HL-60 (cell line): ENCODE measurements at regions not wholly inside any gene's neighbourhood (a gene's known extent, or its start where the extent isn't known, plus 50 kb on each side); places are given as distances from the start of the nearest gene placed in this dataset.

Experiments
- DNase-seq, 2 experiments: peaks; one replicate each; pipeline ENCODE4 v3.0.0-alpha.2; 2010 to 2020; ENCODE audit warnings: low read depth in 1 of 2, low spot score in 1 of 2
- H3K27ac ChIP-seq: fragments of 250-450 bp; sonication (Bioruptor Pico); replicated peaks from 2 replicates; pipeline ENCODE4 v1.5.1; 2020; ENCODE audit warnings: mild to moderate bottlenecking, moderate library complexity
- H3K27me3 ChIP-seq: fragments of 250-450 bp; sonication (Bioruptor Pico); 2 replicates; pipeline ENCODE4 v1.5.1; 2021; ENCODE audit warnings: mild to moderate bottlenecking, moderate library complexity; ENCODE audit not compliant: insufficient read depth, poor library complexity, severe bottlenecking
- H3K4me3 ChIP-seq: replicated peaks from 2 replicates; pipeline ENCODE4 v1.5.1; 2011; ENCODE audit warnings: mild to moderate bottlenecking, control low read depth, low read length; ENCODE audit not compliant: insufficient read depth
- GABPA ChIP-seq: IDR thresholded peaks from 2 replicates; pipeline ENCODE4 v1.6.1; 2012; ENCODE audit warnings: low read depth
- POLR2AphosphoS5 ChIP-seq: IDR thresholded peaks from 2 replicates; pipeline ENCODE4 v1.6.1; 2012; ENCODE audit warnings: low read depth
- REST ChIP-seq: IDR thresholded peaks from 2 replicates; pipeline ENCODE4 v1.6.1; 2012; ENCODE audit warnings: low read depth; ENCODE audit not compliant: insufficient replicate concordance
- SPI1 ChIP-seq: IDR thresholded peaks from 2 replicates; pipeline ENCODE4 v1.6.1; 2012; ENCODE audit warnings: low read depth, mild to moderate bottlenecking, borderline replicate concordance
- TF ChIP-seq, protein P1 (sequence below): IDR thresholded peaks from one replicate; pipeline ENCODE4 v1.5.1; 2011; ENCODE audit warnings: low read length, control low read depth, inconsistent platforms; ENCODE audit not compliant: insufficient read depth

DNA sequence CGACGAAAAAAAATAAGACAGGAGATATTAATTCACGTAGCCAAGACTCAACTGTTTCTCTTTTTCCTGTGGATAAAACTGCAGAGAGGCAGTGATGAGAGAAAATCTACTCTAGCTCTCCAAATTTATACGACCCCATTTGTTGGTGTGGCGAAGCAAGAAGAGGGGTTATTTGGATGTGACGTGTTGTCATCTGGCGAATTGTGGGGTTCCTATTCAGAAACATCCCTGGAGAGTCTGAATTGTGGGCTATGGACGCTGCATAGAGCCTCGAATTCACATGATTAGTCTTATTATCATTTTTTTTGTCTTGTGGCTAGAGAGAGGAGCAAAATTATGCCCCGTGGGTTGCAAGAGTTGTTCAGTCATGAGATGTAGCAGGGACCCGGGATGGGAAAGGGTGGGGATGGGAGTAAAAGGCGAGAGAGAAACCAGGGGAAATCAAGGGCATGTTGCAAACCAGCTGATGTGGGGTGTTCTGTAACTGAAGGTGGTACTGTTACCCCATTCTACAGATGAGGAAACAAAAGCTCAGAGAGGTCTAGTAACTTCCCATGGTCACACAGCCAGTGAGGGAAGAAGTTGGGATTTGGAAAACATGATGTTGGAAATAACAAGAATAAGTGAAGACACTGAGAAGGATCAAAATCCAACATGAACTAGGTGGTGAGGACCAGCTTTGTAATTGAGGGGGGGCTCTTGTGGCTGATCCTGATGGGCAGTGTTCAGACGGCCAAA lies 69.2 kb upstream of the SFMBT2 start:
- no peak for DNase-seq
- Histone ChIP-seq H3K4me3 (no peak overlapping the region), H3K27me3 (no peaks in the 10 kb centered on the region), H3K27ac (no peak overlapping the region)
- no peak for TF ChIP-seq GABPA
- no peak for TF ChIP-seq SPI1
- no peak for TF ChIP-seq POLR2AphosphoS5
- TF ChIP-seq REST, result no peak
- TF ChIP-seq, protein P1, sequence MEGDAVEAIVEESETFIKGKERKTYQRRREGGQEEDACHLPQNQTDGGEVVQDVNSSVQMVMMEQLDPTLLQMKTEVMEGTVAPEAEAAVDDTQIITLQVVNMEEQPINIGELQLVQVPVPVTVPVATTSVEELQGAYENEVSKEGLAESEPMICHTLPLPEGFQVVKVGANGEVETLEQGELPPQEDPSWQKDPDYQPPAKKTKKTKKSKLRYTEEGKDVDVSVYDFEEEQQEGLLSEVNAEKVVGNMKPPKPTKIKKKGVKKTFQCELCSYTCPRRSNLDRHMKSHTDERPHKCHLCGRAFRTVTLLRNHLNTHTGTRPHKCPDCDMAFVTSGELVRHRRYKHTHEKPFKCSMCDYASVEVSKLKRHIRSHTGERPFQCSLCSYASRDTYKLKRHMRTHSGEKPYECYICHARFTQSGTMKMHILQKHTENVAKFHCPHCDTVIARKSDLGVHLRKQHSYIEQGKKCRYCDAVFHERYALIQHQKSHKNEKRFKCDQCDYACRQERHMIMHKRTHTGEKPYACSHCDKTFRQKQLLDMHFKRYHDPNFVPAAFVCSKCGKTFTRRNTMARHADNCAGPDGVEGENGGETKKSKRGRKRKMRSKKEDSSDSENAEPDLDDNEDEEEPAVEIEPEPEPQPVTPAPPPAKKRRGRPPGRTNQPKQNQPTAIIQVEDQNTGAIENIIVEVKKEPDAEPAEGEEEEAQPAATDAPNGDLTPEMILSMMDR, result no peak

DNA sequence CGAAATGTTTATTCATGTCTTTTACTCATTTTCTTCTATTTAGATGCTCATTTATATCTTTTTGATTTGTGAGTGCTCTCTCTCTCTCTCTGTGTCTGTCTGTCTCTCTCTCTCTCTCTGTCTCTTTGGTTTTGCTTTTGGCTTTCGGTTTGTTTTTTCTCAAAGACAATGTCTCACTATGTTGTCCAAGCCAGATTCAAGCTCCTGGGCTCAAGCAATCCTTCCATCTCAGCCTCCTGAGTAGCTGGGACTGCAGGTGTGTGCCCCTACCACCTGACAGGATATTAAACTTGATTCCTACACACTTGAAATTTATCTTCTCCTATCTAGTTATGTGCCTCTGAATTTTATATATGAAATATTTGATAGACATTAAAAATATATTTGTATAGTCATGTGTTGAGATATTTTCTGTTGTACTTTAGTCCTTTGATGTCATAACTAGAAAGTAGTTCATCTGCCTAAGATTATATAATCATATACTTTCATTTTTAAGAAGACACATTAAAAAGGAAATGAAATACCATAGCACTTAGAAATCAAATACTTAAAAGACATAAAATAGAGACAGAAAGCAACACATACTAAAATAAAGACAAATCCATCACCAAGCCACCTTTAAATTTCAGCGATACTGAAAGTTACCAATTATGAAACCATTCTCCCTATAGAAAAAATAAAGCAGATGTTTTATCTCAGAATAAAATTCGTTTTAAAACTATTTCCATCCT lies 68.1 kb upstream of the SFMBT2 start:
- Histone ChIP-seq H3K27ac (no peak overlapping the region), H3K4me3 (no peak overlapping the region), H3K27me3 (no peaks in the 10 kb centered on the region)
- TF ChIP-seq POLR2AphosphoS5, result no peak
- DNase-seq, result no peak

DNA sequence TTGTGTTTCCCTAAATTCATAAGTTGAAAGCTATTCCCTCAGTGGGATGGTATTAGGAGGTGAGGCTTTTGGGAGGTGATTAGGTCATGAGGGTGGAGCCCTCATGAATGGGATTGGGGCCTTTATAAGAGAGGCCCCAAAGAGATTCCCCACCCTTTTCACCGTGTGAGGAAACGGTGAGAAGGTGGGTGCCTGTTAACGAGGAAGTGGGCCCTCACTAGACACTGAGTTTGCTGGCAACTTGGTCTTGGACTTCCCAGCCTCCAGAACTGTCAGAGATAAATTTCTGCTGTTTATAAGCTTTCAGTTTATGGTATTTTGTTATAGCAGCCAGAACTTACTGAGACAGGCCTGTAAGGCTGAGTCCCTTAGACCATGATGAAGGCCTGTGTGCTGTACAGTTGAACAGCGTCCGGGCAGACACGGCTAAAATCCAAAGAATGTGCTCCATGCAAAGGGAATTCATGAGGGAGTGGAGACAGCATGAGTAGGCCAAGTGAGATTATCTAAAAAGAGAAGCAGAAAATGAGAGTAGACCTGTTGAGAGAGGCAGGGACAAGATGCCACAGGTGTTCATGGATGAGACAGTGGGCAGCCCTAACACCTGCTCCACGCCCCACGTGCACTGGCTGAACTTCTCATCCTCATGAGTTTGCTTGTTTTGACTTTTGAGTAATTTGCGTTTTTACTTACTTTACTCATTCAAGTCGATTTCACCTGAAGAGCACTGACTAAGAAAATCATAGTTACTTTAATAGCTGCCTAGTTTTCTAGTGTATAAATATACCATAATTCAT lies 66.9 kb upstream of the SFMBT2 start:
- H3K4me3 ChIP-seq, result no peak overlapping the region
- no peaks in the 10 kb centered on the region for H3K27me3 ChIP-seq
- no peak overlapping the region for H3K27ac ChIP-seq
- DNase-seq, result no peak
- no peak for TF ChIP-seq SPI1
- TF ChIP-seq, protein P1, result no peak
- no peak for TF ChIP-seq REST
- TF ChIP-seq GABPA, result no peak
- TF ChIP-seq POLR2AphosphoS5, result no peak

GRCh38 chr10:7475939-7476338 lies 65.1 kb upstream of the SFMBT2 start:
- H3K27ac ChIP-seq, result no peak overlapping the region
- TF ChIP-seq, protein P1, result no peak
- TF ChIP-seq POLR2AphosphoS5 (no peak), REST (no peak), SPI1 (no peak), GABPA (no peak)
- H3K4me3 ChIP-seq, result no peak overlapping the region
- no peak for DNase-seq
- no peaks in the 10 kb centered on the region for H3K27me3 ChIP-seq
